HCT116 (cell line): ENCODE measurements at regions not wholly inside any gene's neighbourhood (a gene's known extent, or its start where the extent isn't known, plus 50 kb on each side); places are given as distances from the start of the nearest gene placed in this dataset.

Experiments used
- ATAC-seq: fragments of 200-7000 bp; cut with Tn5 transposase; 2 replicates; pipeline ENCODE4 v1.9.1; 2020; ENCODE audit warnings: mild to moderate bottlenecking, moderate library complexity
- BruUV-seq: library from RNA; stranded (reverse); fragments of 400-500 nt; replicated peaks from 2 replicates; lab custom pipeline; 2021; lab: Mats Ljungman, UMichigan
- CTCF ChIA-PET: fragments of 300-600 bp; sonication (Branson Sonifier 250); formaldehyde crosslinking; loops from one replicate; lab custom pipeline; 2021; ENCODE audit warnings: antibody characterized with exemption; lab: Charles Lee
- POLR2A ChIA-PET: fragments of 300-600, 350-600 bp; sonication (Branson Sonifier 250); formaldehyde crosslinking; loops from one replicate; lab custom pipeline; 2021; ENCODE audit warnings: antibody characterized with exemption; lab: Charles Lee
- RAD21 ChIA-PET, 2 experiments: fragments of 300-600 bp; sonication (Branson Sonifier 250); formaldehyde crosslinking; loops; one replicate each; lab custom pipeline; 2023; ENCODE audit warnings: low total read pairs in 2 of 2; ENCODE audit not compliant: uncharacterized antibody in 2 of 2, unreplicated experiment in 2 of 2, low non-redundant PET in 1 of 2; lab: Charles Lee
- DNase-seq: peaks from one replicate; pipeline ENCODE4 v3.0.0-alpha.2; 2010; ENCODE audit warnings: low read depth, low spot score
- H2AFZ ChIP-seq: fragments of 200-600 bp; shearing (Covaris generic), sonication (generic); 2 replicates; pipeline ENCODE4 v1.6.1; 2017; ENCODE audit warnings: low read depth, mixed run types, mixed read lengths, antibody characterized with exemption, low read length; ENCODE audit not compliant: poor library complexity, severe bottlenecking
- H3K27ac ChIP-seq: 2 replicates; pipeline ENCODE4 v1.5.1; 2012; ENCODE audit warnings: low read depth, low read length
- H3K27me3 ChIP-seq: fragments of 200-600 bp; sonication (generic); 2 replicates; pipeline ENCODE4 v1.6.1; 2016; ENCODE audit warnings: mixed run types, low read length, mixed read lengths; ENCODE audit not compliant: insufficient read depth
- H3K36me3 ChIP-seq, 2 experiments: fragments of 200-500 bp in 1 of 2; fragments of 200-600 bp in 1 of 2; sonication (Bioruptor generic) in 1 of 2; sonication (generic) in 1 of 2; 2 replicates each; pipeline versions ENCODE4 v1.5.1 to v1.6.1; 2014 to 2016; ENCODE audit warnings: low read length in 2 of 2, inconsistent platforms in 1 of 2, mixed read lengths in 1 of 2, mixed run types in 1 of 2; ENCODE audit not compliant: insufficient read depth in 2 of 2, control insufficient read depth in 1 of 2
- H3K4me1 ChIP-seq, 2 experiments: fragments of 200-600 bp in 1 of 2; sonication (generic) in 1 of 2; 2 replicates each; pipeline versions ENCODE4 v1.5.1 to v1.6.1; 2012 to 2017; ENCODE audit warnings: low read length in 2 of 2, inconsistent platforms in 1 of 2, mild to moderate bottlenecking in 1 of 2, mixed read lengths in 1 of 2, mixed run types in 1 of 2, moderate library complexity in 1 of 2; ENCODE audit not compliant: insufficient read depth in 2 of 2, control insufficient read depth in 1 of 2
- H3K4me2 ChIP-seq: fragments of 200-600 bp; sonication (generic); 2 replicates; pipeline ENCODE4 v1.6.1; 2017; ENCODE audit warnings: mixed run types, low read length, mixed read lengths
- H3K4me3 ChIP-seq, 2 experiments: fragments of 200-600 bp in 1 of 2; sonication (generic) in 1 of 2; replicated peaks in 1 of 2; 2 replicates each; pipeline ENCODE4 v1.5.1; 2011 to 2016; ENCODE audit warnings: low read length in 2 of 2, control low read depth in 1 of 2, low read depth in 1 of 2, mild to moderate bottlenecking in 1 of 2, mixed read lengths in 1 of 2, mixed run types in 1 of 2
- H3K79me2 ChIP-seq: fragments of 200-600 bp; sonication (generic); 2 replicates; pipeline ENCODE4 v1.6.1; 2017; ENCODE audit warnings: mild to moderate bottlenecking, mixed run types, low read length, moderate library complexity, mixed read lengths; ENCODE audit not compliant: insufficient read depth
- H3K9ac ChIP-seq: fragments of 200-600 bp; sonication (generic); 2 replicates; pipeline ENCODE4 v1.6.1; 2016; ENCODE audit warnings: low read length, mixed read lengths
- H3K9me2 ChIP-seq: fragments of 200-600 bp; sonication (generic), shearing (Covaris generic); 2 replicates; pipeline ENCODE4 v1.6.1; 2017; ENCODE audit warnings: mixed run types, mild to moderate bottlenecking, moderate library complexity; ENCODE audit not compliant: insufficient read depth
- H3K9me3 ChIP-seq, 2 experiments: fragments of 200-500 bp in 1 of 2; fragments of 200-600 bp in 1 of 2; sonication (Bioruptor generic) in 1 of 2; sonication (generic) in 1 of 2; 2 replicates each; pipeline ENCODE4 v1.6.1; 2014 to 2017; ENCODE audit warnings: low read length in 2 of 2, mixed read lengths in 2 of 2, inconsistent platforms in 1 of 2, low read depth in 1 of 2, mild to moderate bottlenecking in 1 of 2, mixed run types in 1 of 2, moderate library complexity in 1 of 2; ENCODE audit not compliant: control insufficient read depth in 1 of 2, insufficient read depth in 1 of 2
- H4K20me1 ChIP-seq: fragments of 200-600 bp; sonication (generic), shearing (Covaris generic); 2 replicates; pipeline ENCODE4 v1.6.1; 2017; ENCODE audit warnings: mixed run types, mild to moderate bottlenecking, moderate library complexity; ENCODE audit not compliant: insufficient read depth
- CBX3 ChIP-seq: IDR thresholded peaks from 2 replicates; pipeline ENCODE4 v1.6.1; 2012; ENCODE audit warnings: low read depth
- CEBPB ChIP-seq: IDR thresholded peaks from 2 replicates; pipeline ENCODE4 v1.6.1; 2012; ENCODE audit warnings: low read depth
- EGR1 ChIP-seq: IDR thresholded peaks from 2 replicates; pipeline ENCODE4 v1.6.1; 2012; ENCODE audit warnings: low read depth
- EZH2 ChIP-seq: fragments of 200-600 bp; sonication (generic); IDR thresholded peaks from 2 replicates; pipeline ENCODE4 v1.6.1; 2017; ENCODE audit warnings: antibody characterized with exemption, mixed run types
- EZH2phosphoT487 ChIP-seq: fragments of 200-600 bp; IDR thresholded peaks from 2 replicates; pipeline ENCODE4 v1.6.1; 2018; ENCODE audit warnings: antibody characterized with exemption, borderline replicate concordance
- FOSL1 ChIP-seq: IDR thresholded peaks from 2 replicates; pipeline ENCODE4 v1.6.1; 2012; ENCODE audit warnings: low read depth
- JUND ChIP-seq: IDR thresholded peaks from 2 replicates; pipeline ENCODE4 v1.6.1; 2012
- POLR2A ChIP-seq: IDR thresholded peaks from 2 replicates; pipeline ENCODE4 v1.7.0; 2011; ENCODE audit warnings: borderline replicate concordance; ENCODE audit not compliant: insufficient read depth, insufficient read length; ENCODE audit errors: extremely low read depth
- POLR2AphosphoS5 ChIP-seq: IDR thresholded peaks from 2 replicates; pipeline ENCODE4 v1.6.1; 2011; ENCODE audit warnings: mild to moderate bottlenecking, low read depth, low read length, moderate library complexity
- RAD21 ChIP-seq: IDR thresholded peaks from 2 replicates; pipeline ENCODE4 v1.6.1; 2012; ENCODE audit warnings: low read depth, mild to moderate bottlenecking
- SIN3A ChIP-seq: IDR thresholded peaks from 2 replicates; pipeline ENCODE4 v1.6.1; 2012; ENCODE audit warnings: low read depth
- SP1 ChIP-seq: IDR thresholded peaks from 2 replicates; pipeline ENCODE4 v1.6.1; 2012; ENCODE audit warnings: low read depth
- SRF ChIP-seq: IDR thresholded peaks from 2 replicates; pipeline ENCODE4 v1.6.1; 2012; ENCODE audit warnings: low read depth
- YY1 ChIP-seq: IDR thresholded peaks from 2 replicates; pipeline ENCODE4 v1.6.1; 2011; ENCODE audit warnings: low read length, low read depth, moderate library complexity, mild to moderate bottlenecking; ENCODE audit not compliant: insufficient replicate concordance; ENCODE audit errors: extremely low read depth
- ZFX ChIP-seq: fragments of 450-650 bp; IDR thresholded peaks from 2 replicates; pipeline ENCODE4 v1.6.1; 2017
- ZNF274 ChIP-seq: fragments of 200-500 bp; sonication (Bioruptor generic); IDR thresholded peaks from 2 replicates; pipeline ENCODE4 v1.6.1; 2014; ENCODE audit warnings: mild to moderate bottlenecking, low read depth, low read length, inconsistent platforms
- intact Hi-C: fragments of 100-400 bp; cut with micrococcal nuclease; formaldehyde crosslinking; loops from 2 replicates; pipeline ENCODE4 v1.10.0; 2022
- TF ChIP-seq, protein P1 (sequence below): IDR thresholded peaks from 2 replicates; pipeline ENCODE4 v1.6.1; 2012
- TF ChIP-seq, protein P2 (sequence below): IDR thresholded peaks from 2 replicates; pipeline ENCODE4 v1.6.1; 2012
- TF ChIP-seq, protein P3 (sequence below): IDR thresholded peaks from 2 replicates; pipeline ENCODE4 v1.6.1; 2011; ENCODE audit warnings: mild to moderate bottlenecking, low read length, moderate library complexity; ENCODE audit not compliant: insufficient replicate concordance; ENCODE audit errors: extremely low read depth

DNA sequence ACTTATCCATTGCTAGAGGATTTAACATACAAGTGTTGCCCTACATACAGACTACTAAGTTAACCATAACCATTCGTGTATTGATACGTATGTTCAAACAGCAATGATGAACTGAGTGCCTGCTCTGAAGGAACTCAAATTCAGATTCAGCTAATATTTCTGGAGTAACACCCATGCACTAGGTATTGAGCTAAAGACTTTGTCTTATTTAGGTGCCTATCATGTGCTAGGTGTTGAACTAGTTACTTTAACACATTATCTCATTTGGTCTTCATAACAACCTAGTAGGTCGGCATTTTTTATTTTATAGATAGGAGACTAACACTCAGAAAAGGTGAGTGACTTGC, 160.0 kb downstream of the LTN1 start:
- Histone ChIP-seq H3K79me2 (no peaks in the 10 kb centered on the region), H3K27ac (no peak overlapping the region), H3K27me3 (no peaks in the 10 kb centered on the region), H4K20me1 (no peaks in the 10 kb centered on the region), H3K9ac (no peak overlapping the region), H3K9me3 (no peaks in the 10 kb centered on the region), H3K9me2 (no peaks in the 10 kb centered on the region), H3K4me3 (no peak overlapping the region), H3K4me1 (peaks cover 0 to 14% of the 10 kb centered on the region in 2 experiments; a peak in 2 of 4 replicates), H2AFZ (no peak overlapping the region), H3K4me2 (no peak overlapping the region), H3K36me3 (no peaks in the 10 kb centered on the region)
- ATAC-seq (no peak), DNase-seq (no peak)
- TF ChIP-seq, protein P1, sequence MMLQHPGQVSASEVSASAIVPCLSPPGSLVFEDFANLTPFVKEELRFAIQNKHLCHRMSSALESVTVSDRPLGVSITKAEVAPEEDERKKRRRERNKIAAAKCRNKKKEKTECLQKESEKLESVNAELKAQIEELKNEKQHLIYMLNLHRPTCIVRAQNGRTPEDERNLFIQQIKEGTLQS: no peak
- TF ChIP-seq EZH2phosphoT487 (no peak), JUND (no peak), POLR2AphosphoS5 (no peak), ZNF274 (no peak), ZFX (no peak), SP1 (no peak), EGR1 (no peak), SRF (no peak), FOSL1 (no peak), POLR2A (no peak), RAD21 (no peak), SIN3A (no peak), CBX3 (no peak), YY1 (no peak), CEBPB (no peak), EZH2 (no peak)
- TF ChIP-seq, protein P2, sequence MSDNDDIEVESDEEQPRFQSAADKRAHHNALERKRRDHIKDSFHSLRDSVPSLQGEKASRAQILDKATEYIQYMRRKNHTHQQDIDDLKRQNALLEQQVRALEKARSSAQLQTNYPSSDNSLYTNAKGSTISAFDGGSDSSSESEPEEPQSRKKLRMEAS: no peak
- TF ChIP-seq, protein P3, sequence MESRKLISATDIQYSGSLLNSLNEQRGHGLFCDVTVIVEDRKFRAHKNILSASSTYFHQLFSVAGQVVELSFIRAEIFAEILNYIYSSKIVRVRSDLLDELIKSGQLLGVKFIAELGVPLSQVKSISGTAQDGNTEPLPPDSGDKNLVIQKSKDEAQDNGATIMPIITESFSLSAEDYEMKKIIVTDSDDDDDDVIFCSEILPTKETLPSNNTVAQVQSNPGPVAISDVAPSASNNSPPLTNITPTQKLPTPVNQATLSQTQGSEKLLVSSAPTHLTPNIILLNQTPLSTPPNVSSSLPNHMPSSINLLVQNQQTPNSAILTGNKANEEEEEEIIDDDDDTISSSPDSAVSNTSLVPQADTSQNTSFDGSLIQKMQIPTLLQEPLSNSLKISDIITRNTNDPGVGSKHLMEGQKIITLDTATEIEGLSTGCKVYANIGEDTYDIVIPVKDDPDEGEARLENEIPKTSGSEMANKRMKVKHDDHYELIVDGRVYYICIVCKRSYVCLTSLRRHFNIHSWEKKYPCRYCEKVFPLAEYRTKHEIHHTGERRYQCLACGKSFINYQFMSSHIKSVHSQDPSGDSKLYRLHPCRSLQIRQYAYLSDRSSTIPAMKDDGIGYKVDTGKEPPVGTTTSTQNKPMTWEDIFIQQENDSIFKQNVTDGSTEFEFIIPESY: no peak
- ChIA-PET CTCF (no interaction called here), POLR2A (no interaction called here), RAD21 (no interaction called here)
- intact Hi-C loops: no loop called here
- no TSS peak for BruUV-seq
